Coronary artery (tissue), 2 donors: ENCODE measurements at regions not wholly inside any gene's neighbourhood (a gene's known extent, or its start where the extent isn't known, plus 50 kb on each side); places are given as distances from the start of the nearest gene placed in this dataset.
"Not testable (repeated sequence)": the region's sequence is repeated elsewhere in the genome, so short reads cannot be mapped to it uniquely, and the experiment has no call there.

ENCODE experiments used
- DNase-seq: peaks from one replicate; pipeline ENCODE4 v3.0.0-alpha.2; 2017; ENCODE audit warnings: low spot score
- H3K27ac ChIP-seq, 2 donors: fragments of 200-600 bp; sonication (generic); one replicate each; pipeline ENCODE4 v1.5.1; 2016 to 2019
- H3K4me3 ChIP-seq: fragments of 200-600 bp; sonication (generic); 2 replicates; pipeline ENCODE4 v1.5.1; 2016; ENCODE audit warnings: mild to moderate bottlenecking, moderate library complexity
- CTCF ChIP-seq: fragments of 200-600 bp; sonication (generic); IDR thresholded peaks from one replicate; pipeline ENCODE4 v1.5.1; 2019; ENCODE audit warnings: antibody characterized with exemption

- H3K27ac ChIP-seq: no peak overlapping the region
- DNase-seq: no peak
- no peak overlapping the region for H3K4me3 ChIP-seq
- no peak for TF ChIP-seq CTCF
Measured at GRCh38 chr6:19714434-19715166, 122.6 kb upstream of the ID4 start.

GRCh38 chr6:19715167-19715551 lies 122.0 kb upstream of the ID4 start:
- TF ChIP-seq CTCF: no peak
- Histone ChIP-seq H3K27ac (no peak overlapping the region), H3K4me3 (no peak overlapping the region)
- no peak for DNase-seq

- H3K27ac ChIP-seq: peak overlapping the region; percentile 45 to 69
- TF ChIP-seq CTCF: no peak
- no peak for DNase-seq
- peak overlapping the region; percentile 37 for H3K4me3 ChIP-seq
Measured at GRCh38 chr6:19719691-19720128, 117.5 kb upstream of the ID4 start.

GRCh38 chr6:19721766-19722377 lies 115.3 kb upstream of the ID4 start:
- no peak overlapping the region for H3K4me3 ChIP-seq
- DNase-seq: no peak
- peak overlapping the region; percentile 58 to 68 for H3K27ac ChIP-seq
- TF ChIP-seq CTCF: no peak

GRCh38 chr6:19722999-19723398 lies 114.2 kb upstream of the ID4 start:
- DNase-seq: no peak
- Histone ChIP-seq H3K4me3 (no peak overlapping the region), H3K27ac (peak overlapping the region; percentile 58 to 68)
- TF ChIP-seq CTCF: no peak

GRCh38 chr6:19723545-19723944 lies 113.6 kb upstream of the ID4 start:
- DNase-seq: no peak
- no peak overlapping the region for H3K4me3 ChIP-seq
- no peak for TF ChIP-seq CTCF
- peak overlapping the region; percentile 58 to 68 for H3K27ac ChIP-seq

GRCh38 chr6:19725436-19725835 lies 111.7 kb upstream of the ID4 start:
- H3K27ac ChIP-seq, DNase-seq, H3K4me3 ChIP-seq: not testable (repeated sequence)
